H9 (cell line): ENCODE measurements at regions not wholly inside any gene's neighbourhood (a gene's known extent, or its start where the extent isn't known, plus 50 kb on each side); places are given as distances from the start of the nearest gene placed in this dataset.

Source experiments
- DNase-seq: peaks from one replicate; pipeline ENCODE4 v3.0.0-alpha.2; 2017
- H2AFZ ChIP-seq: one replicate; pipeline ENCODE4 v1.6.1; 2013; ENCODE audit warnings: mild to moderate bottlenecking, low read length, control low read depth, moderate library complexity
- H2AK5ac ChIP-seq: 2 replicates; pipeline ENCODE4 v1.6.1; 2013; ENCODE audit warnings: low read length, control low read depth, mixed read lengths; ENCODE audit not compliant: insufficient read length
- H2BK120ac ChIP-seq: one replicate; pipeline ENCODE4 v1.6.1; 2013; ENCODE audit warnings: low read depth, mild to moderate bottlenecking, low read length, control low read depth, inconsistent platforms; ENCODE audit not compliant: poor library complexity, severe bottlenecking
- H2BK12ac ChIP-seq: 2 replicates; pipeline ENCODE4 v1.6.1; 2013; ENCODE audit warnings: low read length, control low read depth, mixed read lengths, low read depth; ENCODE audit not compliant: insufficient read length
- H2BK15ac ChIP-seq: 2 replicates; pipeline ENCODE4 v1.6.1; 2013; ENCODE audit warnings: low read depth, low read length, control low read depth
- H2BK20ac ChIP-seq: one replicate; pipeline ENCODE4 v1.6.1; 2013; ENCODE audit warnings: low read depth, mild to moderate bottlenecking, low read length, control low read depth, inconsistent platforms; ENCODE audit not compliant: poor library complexity, severe bottlenecking
- H2BK5ac ChIP-seq: 2 replicates; pipeline ENCODE4 v1.6.1; 2013; ENCODE audit warnings: low read length, control low read depth, mixed read lengths; ENCODE audit not compliant: insufficient read length
- H3K14ac ChIP-seq: 2 replicates; pipeline ENCODE4 v1.6.1; 2013; ENCODE audit warnings: low read length, control low read depth; ENCODE audit not compliant: insufficient read depth
- H3K18ac ChIP-seq: 2 replicates; pipeline ENCODE4 v1.6.1; 2013; ENCODE audit warnings: low read depth, mild to moderate bottlenecking, mixed read lengths, low read length, control low read depth; ENCODE audit not compliant: insufficient read length
- H3K23ac ChIP-seq: 2 replicates; pipeline ENCODE4 v1.6.1; 2013; ENCODE audit warnings: low read length, control low read depth, mixed read lengths, low read depth; ENCODE audit not compliant: insufficient read length
- H3K23me2 ChIP-seq: 2 replicates; pipeline ENCODE4 v1.6.1; 2013; ENCODE audit warnings: low read depth, mild to moderate bottlenecking, mixed read lengths, low read length, control low read depth; ENCODE audit not compliant: insufficient read length, poor library complexity, severe bottlenecking
- H3K27ac ChIP-seq: 2 replicates; pipeline ENCODE4 v1.5.1; 2013; ENCODE audit warnings: low read length, control low read depth, mixed read lengths, low read depth; ENCODE audit not compliant: insufficient read length
- H3K27me3 ChIP-seq: 2 replicates; pipeline ENCODE4 v1.6.1; 2013; ENCODE audit warnings: low read length, control low read depth, inconsistent platforms; ENCODE audit not compliant: insufficient read depth
- H3K4ac ChIP-seq: 2 replicates; pipeline ENCODE4 v1.6.1; 2013; ENCODE audit warnings: low read depth, mild to moderate bottlenecking, control low read depth, inconsistent platforms, low read length, moderate library complexity
- H3K4me1 ChIP-seq: 2 replicates; pipeline ENCODE4 v1.6.1; 2013; ENCODE audit warnings: low read length, control low read depth, inconsistent platforms; ENCODE audit not compliant: insufficient read depth
- H3K4me2 ChIP-seq: 2 replicates; pipeline ENCODE4 v1.6.1; 2013; ENCODE audit warnings: low read length, control low read depth, mixed read lengths; ENCODE audit not compliant: insufficient read length, insufficient read depth
- H3K56ac ChIP-seq: 2 replicates; pipeline ENCODE4 v1.6.1; 2013; ENCODE audit warnings: low read depth, mild to moderate bottlenecking, mixed read lengths, low read length, control low read depth; ENCODE audit not compliant: insufficient read length
- H3K79me1 ChIP-seq: 2 replicates; pipeline ENCODE4 v1.6.1; 2013; ENCODE audit warnings: low read depth, mild to moderate bottlenecking, moderate library complexity, low read length, control low read depth, inconsistent platforms; ENCODE audit not compliant: insufficient read depth, poor library complexity, severe bottlenecking
- H3K79me2 ChIP-seq: 2 replicates; pipeline ENCODE4 v1.6.1; 2013; ENCODE audit warnings: low read length, control low read depth, inconsistent platforms; ENCODE audit not compliant: insufficient read depth
- H3K9ac ChIP-seq: 2 replicates; pipeline ENCODE4 v1.6.1; 2013; ENCODE audit warnings: low read length, control low read depth, mixed read lengths; ENCODE audit not compliant: insufficient read length; ENCODE audit errors: extremely low read depth
- H3K9me3 ChIP-seq: one replicate; pipeline ENCODE4 v1.6.1; 2013; ENCODE audit warnings: low read depth, low read length, inconsistent platforms; ENCODE audit not compliant: control insufficient read depth
- H3T11ph ChIP-seq: one replicate; pipeline ENCODE4 v1.6.1; 2013; ENCODE audit warnings: mild to moderate bottlenecking, low read length, control low read depth, inconsistent platforms
- H4K20me1 ChIP-seq: one replicate; pipeline ENCODE4 v1.6.1; 2013; ENCODE audit not compliant: control insufficient read depth, insufficient read length, insufficient read depth
- H4K5ac ChIP-seq: 2 replicates; pipeline ENCODE4 v1.6.1; 2013; ENCODE audit warnings: low read depth, mild to moderate bottlenecking, mixed read lengths, low read length, control low read depth; ENCODE audit not compliant: insufficient read length
- H4K8ac ChIP-seq: replicated peaks from 2 replicates; pipeline ENCODE4 v1.6.1; 2013; ENCODE audit warnings: low read length, control low read depth, mixed read lengths, low read depth; ENCODE audit not compliant: insufficient read length
- H4K91ac ChIP-seq: 2 replicates; pipeline ENCODE4 v1.6.1; 2013; ENCODE audit warnings: low read depth, mild to moderate bottlenecking, moderate library complexity, mixed read lengths, low read length, control low read depth; ENCODE audit not compliant: insufficient read length
- H3K27ac Mint-ChIP-seq, 3 experiments: 2 replicates in 2 of 3; 3 replicates in 1 of 3; pipeline ENCODE4 v1.8.0; 2020 to 2021; ENCODE audit warnings: mixed read lengths in 3 of 3, mild to moderate bottlenecking in 1 of 3, moderate library complexity in 1 of 3
- H3K27me3 Mint-ChIP-seq: 2 replicates; pipeline ENCODE4 v1.8.0; 2021; ENCODE audit warnings: low read depth, mild to moderate bottlenecking, moderate library complexity, mixed read lengths
- H3K36me3 Mint-ChIP-seq, 3 experiments: 2 replicates in 2 of 3; 3 replicates in 1 of 3; pipeline ENCODE4 v1.8.0; 2020 to 2021; ENCODE audit warnings: low read depth in 3 of 3, mixed read lengths in 3 of 3; ENCODE audit not compliant: insufficient read depth in 1 of 3
- H3K4me1 Mint-ChIP-seq, 2 experiments: 2 replicates each; pipeline ENCODE4 v1.8.0; 2020; ENCODE audit warnings: mixed read lengths in 2 of 2
- H3K4me3 Mint-ChIP-seq, 2 experiments: 2 replicates in 1 of 2; 3 replicates in 1 of 2; pipeline ENCODE4 v1.8.0; 2020 to 2021; ENCODE audit warnings: mild to moderate bottlenecking in 2 of 2, mixed read lengths in 2 of 2, moderate library complexity in 1 of 2
- H3K9me3 Mint-ChIP-seq, 2 experiments: 2 replicates in 1 of 2; 3 replicates in 1 of 2; pipeline ENCODE4 v1.8.0; 2020; ENCODE audit warnings: mild to moderate bottlenecking in 2 of 2, mixed read lengths in 2 of 2, moderate library complexity in 1 of 2
- CTCF ChIP-seq: fragments of 200-600 bp; sonication (generic); conservative IDR thresholded peaks from 3 replicates; pipeline ENCODE4 v1.8.0; 2021; ENCODE audit warnings: antibody characterized with exemption, mild to moderate bottlenecking
- WGBS: extraction: QIAGEN DNeasy Blood & Tissue Kit; methylation state at CpG from one replicate; pipeline ENCODE4 v1.1.7; 2013; ENCODE audit warnings: missing lambda C conversion rate, low lambda C conversion rate, mixed read lengths; ENCODE audit not compliant: insufficient read length; ENCODE audit errors: extremely low coverage; 5-methylcytosine and 5-hydroxymethylcytosine counted together

- no peak overlapping the region for H3K23ac ChIP-seq
- no peak overlapping the region for H3K27ac ChIP-seq
- no peaks in the 10 kb centered on the region for H4K20me1 ChIP-seq
- H4K8ac ChIP-seq = no peak overlapping the region
- H2BK5ac ChIP-seq = no peak overlapping the region
- no peak overlapping the region for H3T11ph ChIP-seq
- no peaks in the 10 kb centered on the region for H3K23me2 ChIP-seq
- no peak overlapping the region for H3K14ac ChIP-seq
- peaks cover 6 to 30% of the 10 kb centered on the region in 2 experiments for H3K9me3 Mint-ChIP-seq
- no peak overlapping the region for H3K4me3 Mint-ChIP-seq
- no CpG with 5 or more reads among the region's 22 CpGs for WGBS
- no peak overlapping the region for H2AFZ ChIP-seq
- H3K9me3 ChIP-seq = no peaks in the 10 kb centered on the region
- H4K91ac ChIP-seq = no peak overlapping the region
- H3K27ac Mint-ChIP-seq = no peak overlapping the region
- no peaks in the 10 kb centered on the region for H3K79me1 ChIP-seq
- no peak overlapping the region for H3K4ac ChIP-seq
- no peak for TF ChIP-seq CTCF
- no peaks in the 10 kb centered on the region for H3K79me2 ChIP-seq
- H3K4me2 ChIP-seq = no peak overlapping the region
- no peak overlapping the region for H3K56ac ChIP-seq
- no peak overlapping the region for H2AK5ac ChIP-seq
- H3K27me3 Mint-ChIP-seq = peaks cover 1% of the 10 kb centered on the region; the same call in 1 of the 2 replicates
- H2BK120ac ChIP-seq = no peak overlapping the region
- H2BK20ac ChIP-seq = no peak overlapping the region
- no peaks in the 10 kb centered on the region; a peak in 1 of 7 replicates for H3K36me3 Mint-ChIP-seq
- H3K9ac ChIP-seq = no peak overlapping the region
- DNase-seq = no peak
- no peaks in the 10 kb centered on the region for H3K4me1 Mint-ChIP-seq
- H3K27me3 ChIP-seq = no peaks in the 10 kb centered on the region
- H2BK15ac ChIP-seq = no peak overlapping the region
- no peaks in the 10 kb centered on the region for H3K4me1 ChIP-seq
- H3K18ac ChIP-seq = no peak overlapping the region
- H2BK12ac ChIP-seq = no peak overlapping the region
- no peak overlapping the region for H4K5ac ChIP-seq
Measured at GRCh38 chr5:179439181-179439985, 94.1 kb upstream of the ADAMTS2 start.
